ENCODE measurements at regions not wholly inside any gene's neighbourhood (a gene's known extent, or its start where the extent isn't known, plus 50 kb on each side); places are given as distances from the start of the nearest gene placed in this dataset.

GRCh38 chr6:104400844-104401243 is 458.9 kb downstream of the HACE1 start:
- Histone ChIP-seq H3K4me1 (ENCODE audit: control insufficient read depth, insufficient read depth, low read length) (no peaks in the 10 kb centered on the region), H3K4me3 (no peak overlapping the region), H3K27ac (ENCODE audit: control insufficient read depth, insufficient read depth) (no peak overlapping the region), H3K9ac (ENCODE audit: control insufficient read depth, insufficient read depth, low read length) (no peak overlapping the region), H3K36me3 (ENCODE audit: control insufficient read depth in 2 of 2, insufficient read depth in 2 of 2, low read length in 1 of 2) (no peaks in the 10 kb centered on the region), H4K20me1 (ENCODE audit: control insufficient read depth, insufficient read depth) (no peaks in the 10 kb centered on the region), H3K27me3 (replicated peaks in 1 of 2; ENCODE audit: control insufficient read depth in 2 of 2, insufficient read depth in 2 of 2, low read length in 1 of 2) (no peaks in the 10 kb centered on the region), H3K4me2 (ENCODE audit: control insufficient read depth, insufficient read depth) (no peak overlapping the region), H2AFZ (ENCODE audit: control insufficient read depth, low read depth, low read length) (no peak overlapping the region), H3K79me2 (ENCODE audit: control insufficient read depth, insufficient read depth, low read length) (no peaks in the 10 kb centered on the region), H3K9me3 (replicated peaks; ENCODE audit: control insufficient read depth, insufficient read depth, low read length) (no peaks in the 10 kb centered on the region)
- no TSS peak for BruUV-seq (replicated peaks)
- WGBS (ENCODE audit: insufficient coverage, insufficient replicate concordance, low lambda C conversion rate, missing lambda C conversion rate) = 10% methylated on average over 5 of the region's 5 CpGs
- in situ Hi-C loops (cut with MboI) (no loop called here), intact Hi-C loops (cut with micrococcal nuclease; ENCODE audit: unreplicated experiment) (no loop called here)
- DNase-seq (ENCODE audit: low read depth, low spot score) (no peak), ATAC-seq (no peak), FAIRE-seq (no peak)
- ChIA-PET SMC1A (ENCODE audit: uncharacterized antibody, unreplicated experiment) (no interaction called here), RAD21 (ENCODE audit: unreplicated experiment) (no interaction called here), POLR2A (no interaction called here), CTCF (interaction anchor here (0.6 kb wide), 1 partner anchor 16 kb away, joined by 3 read pairs; no protein-coding TSS in a partner anchor)
- TF ChIP-seq, protein P1, sequence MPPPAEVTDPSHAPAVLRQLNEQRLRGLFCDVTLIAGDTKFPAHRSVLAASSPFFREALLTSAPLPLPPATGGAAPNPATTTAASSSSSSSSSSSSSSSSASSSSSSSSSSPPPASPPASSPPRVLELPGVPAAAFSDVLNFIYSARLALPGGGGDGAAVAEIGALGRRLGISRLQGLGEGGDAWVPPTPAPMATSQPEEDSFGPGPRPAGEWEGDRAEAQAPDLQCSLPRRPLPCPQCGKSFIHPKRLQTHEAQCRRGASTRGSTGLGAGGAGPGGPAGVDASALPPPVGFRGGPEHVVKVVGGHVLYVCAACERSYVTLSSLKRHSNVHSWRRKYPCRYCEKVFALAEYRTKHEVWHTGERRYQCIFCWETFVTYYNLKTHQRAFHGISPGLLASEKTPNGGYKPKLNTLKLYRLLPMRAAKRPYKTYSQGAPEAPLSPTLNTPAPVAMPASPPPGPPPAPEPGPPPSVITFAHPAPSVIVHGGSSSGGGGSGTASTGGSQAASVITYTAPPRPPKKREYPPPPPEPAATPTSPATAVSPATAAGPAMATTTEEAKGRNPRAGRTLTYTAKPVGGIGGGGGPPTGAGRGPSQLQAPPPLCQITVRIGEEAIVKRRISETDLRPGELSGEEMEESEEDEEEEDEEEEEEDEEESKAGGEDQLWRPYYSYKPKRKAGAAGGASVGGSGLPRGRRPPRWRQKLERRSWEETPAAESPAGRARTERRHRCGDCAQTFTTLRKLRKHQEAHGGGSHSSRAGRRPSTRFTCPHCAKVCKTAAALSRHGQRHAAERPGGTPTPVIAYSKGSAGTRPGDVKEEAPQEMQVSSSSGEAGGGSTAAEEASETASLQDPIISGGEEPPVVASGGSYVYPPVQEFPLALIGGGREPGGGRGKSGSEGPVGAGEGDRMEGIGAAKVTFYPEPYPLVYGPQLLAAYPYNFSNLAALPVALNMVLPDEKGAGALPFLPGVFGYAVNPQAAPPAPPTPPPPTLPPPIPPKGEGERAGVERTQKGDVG (CRISPR knock-in tag; IDR thresholded peaks at IDR 0.05) = no peak
- TF ChIP-seq RBBP5 (conservative IDR thresholded peaks at IDR 0.05) = no peak

GRCh38 chr6:104396077-104396476 is 463.6 kb downstream of the HACE1 start:
- Histone ChIP-seq H4K20me1 (ENCODE audit: control insufficient read depth, insufficient read depth) (no peaks in the 10 kb centered on the region), H3K4me3 (no peak overlapping the region), H3K4me1 (ENCODE audit: control insufficient read depth, insufficient read depth, low read length) (no peaks in the 10 kb centered on the region), H3K36me3 (ENCODE audit: control insufficient read depth in 2 of 2, insufficient read depth in 2 of 2, low read length in 1 of 2) (no peaks in the 10 kb centered on the region), H2AFZ (ENCODE audit: control insufficient read depth, low read depth, low read length) (no peak overlapping the region), H3K4me2 (ENCODE audit: control insufficient read depth, insufficient read depth) (no peak overlapping the region), H3K9ac (ENCODE audit: control insufficient read depth, insufficient read depth, low read length) (no peak overlapping the region), H3K79me2 (ENCODE audit: control insufficient read depth, insufficient read depth, low read length) (no peaks in the 10 kb centered on the region), H3K27me3 (replicated peaks in 1 of 2; ENCODE audit: control insufficient read depth in 2 of 2, insufficient read depth in 2 of 2, low read length in 1 of 2) (no peaks in the 10 kb centered on the region), H3K27ac (ENCODE audit: control insufficient read depth, insufficient read depth) (no peak overlapping the region), H3K9me3 (replicated peaks; ENCODE audit: control insufficient read depth, insufficient read depth, low read length) (no peaks in the 10 kb centered on the region)
- intact Hi-C loops (cut with micrococcal nuclease; ENCODE audit: unreplicated experiment) (no loop called here), in situ Hi-C loops (cut with MboI) (no loop called here)
- WGBS (ENCODE audit: insufficient coverage, insufficient replicate concordance, low lambda C conversion rate, missing lambda C conversion rate) = 2% methylated on average over 3 of the region's 3 CpGs
- ChIA-PET CTCF (no interaction called here), RAD21 (ENCODE audit: unreplicated experiment) (no interaction called here), POLR2A (no interaction called here), SMC1A (ENCODE audit: uncharacterized antibody, unreplicated experiment) (no interaction called here)
- BruUV-seq (replicated peaks) = no TSS peak
- ATAC-seq = no peak
- no peak for DNase-seq (ENCODE audit: low read depth, low spot score)
- no peak for FAIRE-seq
- TF ChIP-seq ZNF217 (IDR thresholded peaks at IDR 0.05) (no peak), USF2 (IDR thresholded peaks at IDR 0.05; ENCODE audit: borderline replicate concordance, low read depth, low read length) (no peak), RB1 (IDR thresholded peaks at IDR 0.05; ENCODE audit: borderline replicate concordance) (no peak), BHLHE40 (IDR thresholded peaks at IDR 0.05; ENCODE audit: borderline replicate concordance in 1 of 2, low read depth in 2 of 2, low read length in 1 of 2) (no peak), POLR2AphosphoS2 (IDR thresholded peaks at IDR 0.05; ENCODE audit: low read depth, low read length) (no peak), GATAD2B (conservative IDR thresholded peaks at IDR 0.05; ENCODE audit: low read depth) (no peak), NRF1 (conservative IDR thresholded peaks at IDR 0.05; ENCODE audit: low read depth, low read length) (no peak), SMC3 (IDR thresholded peaks at IDR 0.05; ENCODE audit: borderline replicate concordance, low read length) (no peak)
- TF ChIP-seq, protein P2, sequence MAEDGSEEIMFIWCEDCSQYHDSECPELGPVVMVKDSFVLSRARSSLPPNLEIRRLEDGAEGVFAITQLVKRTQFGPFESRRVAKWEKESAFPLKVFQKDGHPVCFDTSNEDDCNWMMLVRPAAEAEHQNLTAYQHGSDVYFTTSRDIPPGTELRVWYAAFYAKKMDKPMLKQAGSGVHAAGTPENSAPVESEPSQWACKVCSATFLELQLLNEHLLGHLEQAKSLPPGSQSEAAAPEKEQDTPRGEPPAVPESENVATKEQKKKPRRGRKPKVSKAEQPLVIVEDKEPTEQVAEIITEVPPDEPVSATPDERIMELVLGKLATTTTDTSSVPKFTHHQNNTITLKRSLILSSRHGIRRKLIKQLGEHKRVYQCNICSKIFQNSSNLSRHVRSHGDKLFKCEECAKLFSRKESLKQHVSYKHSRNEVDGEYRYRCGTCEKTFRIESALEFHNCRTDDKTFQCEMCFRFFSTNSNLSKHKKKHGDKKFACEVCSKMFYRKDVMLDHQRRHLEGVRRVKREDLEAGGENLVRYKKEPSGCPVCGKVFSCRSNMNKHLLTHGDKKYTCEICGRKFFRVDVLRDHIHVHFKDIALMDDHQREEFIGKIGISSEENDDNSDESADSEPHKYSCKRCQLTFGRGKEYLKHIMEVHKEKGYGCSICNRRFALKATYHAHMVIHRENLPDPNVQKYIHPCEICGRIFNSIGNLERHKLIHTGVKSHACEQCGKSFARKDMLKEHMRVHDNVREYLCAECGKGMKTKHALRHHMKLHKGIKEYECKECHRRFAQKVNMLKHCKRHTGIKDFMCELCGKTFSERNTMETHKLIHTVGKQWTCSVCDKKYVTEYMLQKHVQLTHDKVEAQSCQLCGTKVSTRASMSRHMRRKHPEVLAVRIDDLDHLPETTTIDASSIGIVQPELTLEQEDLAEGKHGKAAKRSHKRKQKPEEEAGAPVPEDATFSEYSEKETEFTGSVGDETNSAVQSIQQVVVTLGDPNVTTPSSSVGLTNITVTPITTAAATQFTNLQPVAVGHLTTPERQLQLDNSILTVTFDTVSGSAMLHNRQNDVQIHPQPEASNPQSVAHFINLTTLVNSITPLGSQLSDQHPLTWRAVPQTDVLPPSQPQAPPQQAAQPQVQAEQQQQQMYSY (CRISPR knock-in tag; IDR thresholded peaks at IDR 0.05) = no peak
